ACC112 (cell line): ENCODE measurements at regions not wholly inside any gene's neighbourhood (a gene's known extent, or its start where the extent isn't known, plus 50 kb on each side); places are given as distances from the start of the nearest gene placed in this dataset.

ENCODE experiments used
- H2AFZ ChIP-seq: fragments of 200-600 bp; sonication (generic); one replicate; pipeline ENCODE4 v1.6.0; 2017; ENCODE audit warnings: antibody characterized with exemption, low read length; ENCODE audit not compliant: unreplicated experiment
- H3K27ac ChIP-seq: fragments of 200-600 bp; sonication (generic); 2 replicates; pipeline ENCODE4 v1.5.1; 2014; ENCODE audit warnings: low read depth, mild to moderate bottlenecking, antibody characterized with exemption, low read length, moderate library complexity
- H3K27me3 ChIP-seq: fragments of 200-600 bp; sonication (generic); 2 replicates; pipeline ENCODE4 v1.6.1; 2014; ENCODE audit warnings: mild to moderate bottlenecking, antibody characterized with exemption, low read length, moderate library complexity, mixed read lengths; ENCODE audit not compliant: insufficient read depth
- H3K36me3 ChIP-seq: fragments of 200-600 bp; sonication (generic); 2 replicates; pipeline ENCODE4 v1.6.1; 2016; ENCODE audit warnings: mild to moderate bottlenecking, antibody characterized with exemption, low read length, moderate library complexity, mixed read lengths; ENCODE audit not compliant: insufficient read depth
- H3K4me1 ChIP-seq: fragments of 200-600 bp; sonication (generic); one replicate; pipeline ENCODE4 v1.6.1; 2016; ENCODE audit warnings: low read length, mixed read lengths; ENCODE audit not compliant: insufficient read depth, unreplicated experiment, control insufficient read depth
- H3K4me3 ChIP-seq: fragments of 200-600 bp; sonication (generic); 2 replicates; pipeline ENCODE4 v1.5.1; 2014; ENCODE audit warnings: mild to moderate bottlenecking, low read depth, low read length
- H3K79me2 ChIP-seq: fragments of 200-600 bp; sonication (generic); one replicate; pipeline ENCODE4 v1.6.0; 2016; ENCODE audit warnings: low read length; ENCODE audit not compliant: control insufficient read depth, unreplicated experiment, insufficient read depth

DNA sequence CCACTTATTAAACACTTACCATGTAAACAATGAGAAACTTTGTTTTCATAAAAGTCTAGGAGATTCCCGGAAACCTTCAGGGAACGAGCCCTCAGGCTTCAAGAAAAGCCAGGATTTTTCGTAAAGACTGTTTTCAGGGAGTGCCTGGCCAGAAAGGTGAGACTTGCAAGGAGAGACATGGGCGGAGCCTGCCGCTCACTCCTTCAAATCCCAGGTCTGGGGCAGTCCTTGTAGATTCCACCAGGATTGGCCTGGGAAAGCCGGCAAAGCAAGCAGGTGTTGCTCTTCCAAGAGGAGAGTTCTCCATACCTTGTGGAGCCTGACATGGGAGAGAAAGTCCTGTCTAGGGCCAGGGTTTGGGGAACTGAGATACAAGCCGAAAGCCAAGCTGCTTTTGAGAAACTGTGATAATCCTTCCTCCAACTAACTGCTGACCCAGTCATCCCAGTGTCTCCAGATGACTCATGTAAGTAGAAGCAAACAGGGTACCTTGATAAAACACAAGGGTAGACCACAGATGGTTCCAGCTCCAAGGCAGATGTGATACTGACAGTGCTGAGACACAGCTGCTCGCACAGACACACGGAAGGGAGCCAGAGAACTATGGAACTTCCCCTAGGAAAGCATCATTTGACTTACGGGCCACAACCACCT lies 69.4 kb upstream of the NAA20 start:
- H3K4me3 ChIP-seq = no peak overlapping the region
- no peak overlapping the region for H2AFZ ChIP-seq
- no peak overlapping the region for H3K27ac ChIP-seq
- peaks cover 11% of the 10 kb centered on the region for H3K4me1 ChIP-seq
- H3K79me2 ChIP-seq = no peaks in the 10 kb centered on the region
- H3K36me3 ChIP-seq = no peaks in the 10 kb centered on the region
- no peaks in the 10 kb centered on the region for H3K27me3 ChIP-seq

DNA sequence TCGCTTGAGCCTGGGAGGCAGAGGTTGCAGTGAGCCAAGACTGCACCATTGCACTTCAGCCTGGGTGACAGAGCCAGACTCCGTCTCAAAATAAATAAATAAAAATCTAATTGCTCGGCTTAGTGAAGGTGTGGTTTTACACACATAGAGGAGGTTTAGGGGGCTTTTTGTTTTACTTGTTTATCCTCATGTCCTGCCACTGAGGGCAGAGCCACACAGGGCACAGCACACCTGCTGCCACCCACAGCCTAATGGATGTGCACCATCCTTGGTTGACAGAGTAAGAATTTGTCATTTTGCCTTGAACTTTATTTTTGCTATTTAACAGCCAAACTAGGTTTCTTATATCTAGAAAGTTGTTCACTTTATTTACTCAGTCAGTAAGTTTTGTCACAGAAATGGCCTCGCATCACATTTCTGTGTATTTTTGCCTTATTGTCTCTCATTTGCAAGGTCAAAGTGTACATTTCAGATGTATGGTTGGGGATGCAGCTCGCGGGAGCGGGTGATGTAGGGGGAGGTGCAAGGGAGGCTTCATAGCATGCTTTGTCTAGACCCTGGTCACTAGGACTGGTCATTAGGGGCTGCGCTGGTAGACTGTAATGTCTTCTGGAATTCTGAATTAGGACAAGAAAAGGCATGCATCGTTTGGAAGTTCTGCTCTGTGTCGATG lies 67.8 kb upstream of the NAA20 start:
- no peaks in the 10 kb centered on the region for H3K36me3 ChIP-seq
- H3K4me1 ChIP-seq = peaks cover 11% of the 10 kb centered on the region
- no peaks in the 10 kb centered on the region for H3K79me2 ChIP-seq
- no peak overlapping the region for H3K4me3 ChIP-seq
- no peak overlapping the region for H2AFZ ChIP-seq
- no peak overlapping the region for H3K27ac ChIP-seq
- no peaks in the 10 kb centered on the region for H3K27me3 ChIP-seq

DNA sequence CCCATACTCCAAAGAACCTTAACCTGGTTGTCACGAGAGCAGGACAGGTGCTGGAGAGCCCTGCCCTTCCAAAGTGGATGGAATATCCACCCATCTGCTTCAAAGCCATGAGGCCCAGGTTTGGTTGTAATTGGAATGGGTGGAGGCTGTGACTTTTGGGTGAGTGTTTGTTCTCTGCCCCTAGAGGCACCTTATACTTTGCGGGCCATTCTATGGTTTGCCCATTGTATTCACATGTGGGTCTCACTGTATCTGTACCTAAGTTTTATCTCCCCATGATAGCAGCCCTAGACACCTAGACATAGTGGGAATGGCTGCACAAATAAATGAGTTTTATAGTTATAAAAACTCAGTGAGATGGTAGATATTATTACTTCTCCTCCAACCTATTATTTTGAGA lies 67.1 kb upstream of the NAA20 start:
- H3K27me3 ChIP-seq = no peaks in the 10 kb centered on the region

DNA sequence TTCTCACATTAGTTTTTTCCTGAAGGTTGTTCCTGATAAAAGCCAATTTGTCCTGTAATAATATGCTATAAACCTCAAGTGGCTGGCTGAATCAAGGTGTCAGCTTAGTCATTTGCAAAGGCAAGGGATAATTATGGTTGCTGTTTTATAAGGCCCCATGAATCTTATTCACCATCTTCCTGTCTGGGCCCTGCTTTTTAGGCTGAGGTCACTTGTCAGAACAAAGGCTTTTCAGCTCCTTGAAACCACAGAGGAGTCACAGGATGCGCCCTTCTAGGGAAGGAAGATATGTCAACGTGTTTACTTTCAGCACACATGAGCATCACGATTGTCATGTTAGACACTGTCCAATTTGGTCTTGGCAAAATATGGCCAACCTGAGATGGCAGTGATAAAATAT lies 64.8 kb upstream of the NAA20 start:
- Histone ChIP-seq H3K27ac (no peak overlapping the region), H3K36me3 (no peaks in the 10 kb centered on the region), H3K79me2 (no peaks in the 10 kb centered on the region)

More for the DNA sequence above, 67.1 kb upstream of the NAA20 start:
- Histone ChIP-seq H3K36me3 (no peaks in the 10 kb centered on the region), H3K4me3 (no peak overlapping the region), H3K4me1 (peaks cover 4% of the 10 kb centered on the region), H2AFZ (no peak overlapping the region), H3K27ac (no peak overlapping the region), H3K79me2 (no peaks in the 10 kb centered on the region)

DNA sequence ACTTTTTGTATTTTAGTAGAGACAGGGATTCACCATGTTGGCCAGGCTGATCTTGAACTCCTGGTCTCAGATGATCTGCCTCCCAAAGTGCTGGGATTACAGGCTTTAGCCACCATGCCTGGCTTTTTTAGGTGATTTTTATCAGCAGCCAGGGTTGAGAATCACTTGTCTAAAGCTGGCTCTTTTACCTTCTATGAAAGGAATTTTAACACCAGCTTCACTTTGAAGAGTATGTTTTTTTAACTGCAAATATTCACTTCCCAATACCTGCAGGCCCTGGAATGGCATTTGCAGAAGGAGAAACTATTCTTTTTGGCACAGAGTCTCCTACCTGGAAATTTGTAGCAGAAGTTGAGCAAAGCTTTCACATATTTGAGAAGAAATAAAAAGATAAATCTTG lies 63.6 kb upstream of the NAA20 start:
- Histone ChIP-seq H3K79me2 (no peaks in the 10 kb centered on the region), H3K27me3 (no peaks in the 10 kb centered on the region), H3K4me1 (no peaks in the 10 kb centered on the region), H3K27ac (no peak overlapping the region), H2AFZ (no peak overlapping the region), H3K4me3 (no peak overlapping the region), H3K36me3 (no peaks in the 10 kb centered on the region)

More for the DNA sequence above, 64.8 kb upstream of the NAA20 start:
- Histone ChIP-seq H3K4me1 (no peaks in the 10 kb centered on the region), H2AFZ (no peak overlapping the region), H3K27me3 (no peaks in the 10 kb centered on the region), H3K4me3 (no peak overlapping the region)

DNA sequence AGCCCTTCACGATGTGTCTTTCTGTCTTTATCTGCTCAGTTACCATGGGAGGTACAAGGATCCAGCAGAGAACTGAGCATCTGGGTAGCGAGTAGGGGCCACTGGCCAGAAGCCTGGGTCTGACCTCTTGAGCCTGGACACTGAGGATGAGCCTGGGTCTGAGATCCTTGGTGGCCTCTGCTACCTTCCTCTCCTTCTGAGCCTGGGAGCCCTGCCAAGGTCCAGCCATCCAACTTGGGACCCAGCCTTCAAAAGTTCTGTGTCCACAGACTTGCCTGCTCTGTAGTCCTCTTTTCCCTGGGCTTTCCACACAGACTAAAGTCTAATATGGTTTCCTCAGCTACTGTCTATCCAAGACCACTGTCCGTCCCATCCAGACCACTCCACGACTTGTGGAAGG lies 60.2 kb upstream of the NAA20 start:
- no peaks in the 10 kb centered on the region for H3K79me2 ChIP-seq
- H3K4me1 ChIP-seq = no peaks in the 10 kb centered on the region
- H3K27me3 ChIP-seq = no peaks in the 10 kb centered on the region
- no peak overlapping the region for H3K27ac ChIP-seq
- no peak overlapping the region for H2AFZ ChIP-seq
- no peaks in the 10 kb centered on the region for H3K36me3 ChIP-seq
- no peak overlapping the region for H3K4me3 ChIP-seq

DNA sequence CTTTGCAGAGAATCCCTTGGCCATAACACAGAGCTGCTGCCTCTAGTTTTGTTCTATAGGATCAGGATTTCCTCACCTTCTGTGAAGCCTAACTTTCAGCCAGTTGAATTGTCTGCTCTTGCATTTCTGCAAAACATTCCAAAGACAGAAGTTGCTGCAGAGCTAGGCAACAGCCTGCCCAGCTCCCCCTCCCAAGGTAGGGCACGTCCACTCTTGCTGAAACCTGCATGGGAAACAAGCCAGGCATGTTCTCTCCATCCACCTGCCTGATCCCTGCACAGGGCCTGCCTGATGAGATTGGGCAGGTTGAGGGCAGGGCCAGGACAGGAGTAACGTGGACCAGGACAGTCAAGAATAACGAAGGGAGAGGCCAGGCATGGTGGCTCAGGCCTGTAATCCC lies 58.9 kb upstream of the NAA20 start:
- Histone ChIP-seq H3K27ac (no peak overlapping the region), H3K79me2 (no peaks in the 10 kb centered on the region), H3K27me3 (no peaks in the 10 kb centered on the region), H3K4me3 (no peak overlapping the region), H3K4me1 (no peaks in the 10 kb centered on the region), H3K36me3 (no peaks in the 10 kb centered on the region), H2AFZ (no peak overlapping the region)

DNA sequence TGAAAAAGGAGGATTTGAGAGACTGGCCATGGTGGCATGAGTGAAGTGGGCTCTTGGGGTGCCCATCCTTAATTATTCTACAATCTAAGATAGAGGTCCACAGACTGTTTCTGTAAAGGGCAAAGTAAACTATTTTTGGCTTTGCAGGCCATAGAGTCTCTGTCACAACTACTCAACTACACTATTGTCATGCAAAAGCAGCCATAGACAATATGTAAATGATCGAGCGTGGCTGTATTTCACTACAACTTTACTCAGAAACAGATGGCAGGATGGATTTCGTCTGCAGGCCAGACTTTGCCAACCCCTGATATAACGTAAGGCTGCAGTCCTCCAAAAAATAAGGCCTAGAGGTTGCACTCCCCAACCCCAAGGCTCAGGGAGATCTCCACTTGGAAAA lies 58.2 kb upstream of the NAA20 start:
- no peaks in the 10 kb centered on the region for H3K36me3 ChIP-seq
- no peak overlapping the region for H3K4me3 ChIP-seq
- H3K27me3 ChIP-seq = no peaks in the 10 kb centered on the region
- H3K4me1 ChIP-seq = peaks cover 1% of the 10 kb centered on the region
- no peak overlapping the region for H2AFZ ChIP-seq
- H3K79me2 ChIP-seq = no peaks in the 10 kb centered on the region
- no peak overlapping the region for H3K27ac ChIP-seq

DNA sequence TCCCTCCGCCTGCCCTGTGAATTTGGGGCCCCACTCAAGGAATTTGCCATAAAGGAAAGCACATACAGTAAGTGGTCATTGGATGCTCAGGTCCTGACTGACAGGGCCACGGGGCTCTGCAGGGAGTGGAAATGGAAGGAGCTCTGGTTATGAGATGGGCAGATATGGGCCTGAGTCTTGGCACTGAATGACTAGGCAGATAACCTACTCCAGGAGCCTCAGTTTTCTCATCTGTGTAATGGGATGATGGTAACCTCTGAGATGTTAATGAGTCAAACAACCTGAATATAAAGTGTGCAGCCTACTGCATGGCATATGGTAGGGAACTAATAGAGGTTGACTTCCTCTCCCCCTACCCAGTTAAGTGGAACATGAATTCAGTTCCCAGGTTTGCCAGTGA lies 56.4 kb upstream of the NAA20 start:
- Histone ChIP-seq H3K4me3 (no peak overlapping the region), H3K27me3 (no peaks in the 10 kb centered on the region), H3K27ac (no peak overlapping the region), H2AFZ (no peak overlapping the region), H3K36me3 (no peaks in the 10 kb centered on the region), H3K79me2 (no peaks in the 10 kb centered on the region), H3K4me1 (peaks cover 12% of the 10 kb centered on the region)

DNA sequence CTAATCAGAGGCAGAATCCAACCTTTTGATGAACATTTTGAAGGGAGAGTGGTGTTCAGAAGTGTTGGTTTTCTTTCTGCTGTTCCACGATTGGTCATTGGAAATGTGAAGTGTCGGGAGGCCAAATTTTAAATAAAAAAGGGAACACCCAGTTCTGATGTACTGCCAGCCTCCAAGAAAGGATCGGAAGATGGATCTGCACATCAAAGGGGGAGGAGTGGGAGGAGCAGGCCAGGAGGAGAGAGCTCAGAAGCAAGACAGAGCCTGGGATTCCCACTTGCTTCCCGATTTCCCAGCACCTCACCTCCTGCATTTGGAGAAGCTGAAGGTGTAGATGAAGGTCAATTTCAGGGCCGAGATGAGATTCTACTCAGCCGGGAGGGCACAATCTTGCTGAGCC lies 55.9 kb upstream of the NAA20 start:
- no peak overlapping the region for H3K4me3 ChIP-seq
- no peaks in the 10 kb centered on the region for H3K79me2 ChIP-seq
- H3K36me3 ChIP-seq = no peaks in the 10 kb centered on the region
- no peak overlapping the region for H2AFZ ChIP-seq
- peaks cover 12% of the 10 kb centered on the region for H3K4me1 ChIP-seq
- H3K27me3 ChIP-seq = no peaks in the 10 kb centered on the region
- H3K27ac ChIP-seq = no peak overlapping the region

DNA sequence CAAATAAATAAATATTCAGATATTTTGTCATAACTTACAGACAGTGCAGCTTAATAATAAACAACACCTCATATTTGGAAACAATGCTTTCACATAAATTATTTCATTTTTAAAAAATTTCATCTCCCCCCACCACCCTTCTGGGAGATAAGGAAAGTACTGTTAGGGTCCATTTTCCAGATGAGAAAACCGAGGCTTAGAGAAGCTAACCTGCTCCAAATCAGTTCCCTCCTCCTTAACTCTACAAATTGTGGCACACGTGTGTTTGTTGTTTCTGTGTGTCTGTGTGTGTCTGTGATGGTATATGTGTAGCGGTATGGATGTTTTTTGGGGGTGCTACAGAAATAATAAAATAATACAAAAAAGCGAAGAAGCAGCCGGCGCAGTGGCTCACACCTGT lies 54.2 kb upstream of the NAA20 start:
- Histone ChIP-seq H2AFZ (no peak overlapping the region), H3K36me3 (no peaks in the 10 kb centered on the region; the same call in 1 of the 2 replicates)

More for the DNA sequence above, 54.2 kb upstream of the NAA20 start:
- Histone ChIP-seq H3K79me2 (no peaks in the 10 kb centered on the region), H3K4me3 (no peak overlapping the region), H3K27ac (no peak overlapping the region), H3K27me3 (no peaks in the 10 kb centered on the region), H3K4me1 (peaks cover 12% of the 10 kb centered on the region)
